ENCODE measurements at regions not wholly inside any gene's neighbourhood (a gene's known extent, or its start where the extent isn't known, plus 50 kb on each side); places are given as distances from the start of the nearest gene placed in this dataset.
"Not testable (repeated sequence)": the region's sequence is repeated elsewhere in the genome, so short reads cannot be mapped to it uniquely, and the experiment has no call there.

- H3K4me3 ChIP-seq (ENCODE audit: low read depth, low read length): no peak overlapping the region
- TF ChIP-seq CTCF (IDR thresholded peaks at IDR 0.05; ENCODE audit: borderline replicate concordance, insufficient read depth, low read depth, low read length): no peak
Measured at GRCh38 chr16:60682219-60682618, 1354.0 kb downstream of the CDH8 start.

- TF ChIP-seq CTCF (IDR thresholded peaks at IDR 0.05; ENCODE audit: borderline replicate concordance, insufficient read depth, low read depth, low read length): no peak
- no peak overlapping the region for H3K4me3 ChIP-seq (ENCODE audit: low read depth, low read length)
Measured at GRCh38 chr16:60681043-60681442, 1355.2 kb downstream of the CDH8 start.

- no peak overlapping the region for H3K4me3 ChIP-seq (ENCODE audit: low read depth, low read length)
- no peak for TF ChIP-seq CTCF (IDR thresholded peaks at IDR 0.05; ENCODE audit: borderline replicate concordance, insufficient read depth, low read depth, low read length)
Measured at GRCh38 chr16:60675022-60675421, 1361.2 kb downstream of the CDH8 start.

GRCh38 chr16:60674241-60674640, 1362.0 kb downstream of the CDH8 start:
- no peak for TF ChIP-seq CTCF (IDR thresholded peaks at IDR 0.05; ENCODE audit: borderline replicate concordance, insufficient read depth, low read depth, low read length)
- no peak overlapping the region for H3K4me3 ChIP-seq (ENCODE audit: low read depth, low read length)

GRCh38 chr16:60655514-60656153, 1380.6 kb downstream of the CDH8 start:
- TF ChIP-seq CTCF (IDR thresholded peaks at IDR 0.05; ENCODE audit: borderline replicate concordance, insufficient read depth, low read depth, low read length): no peak
- H3K4me3 ChIP-seq (ENCODE audit: low read depth, low read length): no peak overlapping the region

GRCh38 chr16:60651346-60651745, 1384.9 kb downstream of the CDH8 start:
- no peak for TF ChIP-seq CTCF (IDR thresholded peaks at IDR 0.05; ENCODE audit: borderline replicate concordance, insufficient read depth, low read depth, low read length)
- H3K4me3 ChIP-seq (ENCODE audit: low read depth, low read length): no peak overlapping the region

GRCh38 chr16:60648290-60648689, 1387.9 kb downstream of the CDH8 start:
- TF ChIP-seq CTCF (IDR thresholded peaks at IDR 0.05; ENCODE audit: borderline replicate concordance, insufficient read depth, low read depth, low read length): no peak
- H3K4me3 ChIP-seq (ENCODE audit: low read depth, low read length): no peak overlapping the region

- H3K4me3 ChIP-seq (ENCODE audit: low read depth, low read length): not testable (repeated sequence)
Measured at GRCh38 chr16:60647388-60647787, 1388.8 kb downstream of the CDH8 start.
